Activated CD4-positive, alpha-beta memory T cell treated with anti-CD3 and anti-CD28 coated beads, Interleukin-2, amount 10 ng/mL, durations not matched to agents 7 days and 5 days (primary cell): ENCODE measurements at regions not wholly inside any gene's neighbourhood (a gene's known extent, or its start where the extent isn't known, plus 50 kb on each side); places are given as distances from the start of the nearest gene placed in this dataset.

Experiments used
- CTCF ChIA-PET: fragments of 350-600 bp; sonication (Branson Sonifier 250); formaldehyde crosslinking; loops from one replicate; lab custom pipeline; 2021; ENCODE audit warnings: antibody characterized with exemption, inconsistent platforms; lab: Charles Lee
- POLR2A ChIA-PET: fragments of 350-600 bp; sonication (Branson Sonifier 250); formaldehyde crosslinking; loops from one replicate; lab custom pipeline; 2021; ENCODE audit warnings: antibody characterized with exemption; lab: Charles Lee
- DNase-seq: peaks from one replicate; pipeline ENCODE4 v3.0.0-alpha.2; 2020
- H3K27ac Mint-ChIP-seq: one replicate; pipeline ENCODE4 v1.8.0; 2021; ENCODE audit warnings: mild to moderate bottlenecking, mixed read lengths
- H3K27me3 Mint-ChIP-seq: one replicate; pipeline ENCODE4 v1.8.0; 2021; ENCODE audit warnings: mixed read lengths
- H3K36me3 Mint-ChIP-seq: one replicate; pipeline ENCODE4 v1.8.0; 2021; ENCODE audit warnings: low read depth, mixed read lengths
- H3K4me1 Mint-ChIP-seq: one replicate; pipeline ENCODE4 v1.8.0; 2021; ENCODE audit warnings: mixed read lengths
- H3K4me3 Mint-ChIP-seq: one replicate; pipeline ENCODE4 v1.8.0; 2021; ENCODE audit warnings: mild to moderate bottlenecking, mixed read lengths
- H3K9me3 Mint-ChIP-seq: one replicate; pipeline ENCODE4 v1.8.0; 2021; ENCODE audit warnings: mixed read lengths

DNA sequence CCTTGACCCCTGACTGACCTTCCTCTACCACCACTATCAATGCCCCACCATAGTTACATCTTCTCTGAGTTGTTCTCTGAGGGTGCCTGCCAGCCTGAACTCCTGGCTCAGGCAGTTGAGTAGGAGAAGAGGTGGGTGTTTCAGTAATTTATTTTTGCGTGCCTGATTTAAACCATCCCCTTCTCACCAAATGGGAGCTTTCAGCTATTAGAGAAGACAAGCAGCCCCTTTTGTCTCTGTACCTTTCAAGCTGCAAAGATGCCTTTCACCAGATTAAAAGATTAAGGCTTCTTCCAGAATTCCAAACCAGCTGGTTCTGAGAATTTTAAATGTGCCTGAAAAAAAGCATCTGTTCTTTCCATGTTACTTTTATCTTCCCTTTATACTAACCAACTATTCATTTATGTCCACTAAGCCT is 223.8 kb downstream of the FAM76B start:
- no peak overlapping the region for H3K27ac Mint-ChIP-seq
- ChIA-PET POLR2A (no interaction called here), CTCF (no interaction called here)
- H3K4me3 Mint-ChIP-seq, result no peak overlapping the region
- no peak for DNase-seq
- H3K4me1 Mint-ChIP-seq, result peaks cover 5% of the 10 kb centered on the region
- H3K9me3 Mint-ChIP-seq, result peaks cover 11% of the 10 kb centered on the region
- no peaks in the 10 kb centered on the region for H3K27me3 Mint-ChIP-seq
- no peaks in the 10 kb centered on the region for H3K36me3 Mint-ChIP-seq

DNA sequence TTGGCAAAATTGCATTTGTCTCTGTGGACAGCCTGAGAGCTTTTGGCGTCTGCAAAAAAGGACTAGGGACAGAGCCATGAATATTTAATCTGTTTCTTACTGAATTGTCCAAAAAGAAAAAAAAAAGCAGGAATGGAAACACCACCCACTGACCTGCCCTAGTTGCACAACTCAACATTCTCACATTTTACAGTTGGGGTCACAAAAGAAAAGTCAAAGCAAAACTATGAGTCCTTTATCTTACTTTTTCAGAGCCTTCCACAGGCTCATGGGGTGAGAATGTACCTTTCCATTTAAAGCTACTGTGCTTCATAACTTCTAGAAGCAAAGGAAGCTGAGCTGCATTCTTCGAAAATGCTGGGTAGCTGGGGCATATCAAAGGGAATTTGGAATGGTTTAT is 225.7 kb downstream of the FAM76B start:
- no peaks in the 10 kb centered on the region for H3K27me3 Mint-ChIP-seq
- H3K4me1 Mint-ChIP-seq, result peaks cover 5% of the 10 kb centered on the region
- H3K27ac Mint-ChIP-seq, result no peak overlapping the region
- no peak for DNase-seq
- ChIA-PET CTCF (no interaction called here), POLR2A (no interaction called here)
- H3K9me3 Mint-ChIP-seq, result peaks cover 3% of the 10 kb centered on the region
- no peak overlapping the region for H3K4me3 Mint-ChIP-seq
- no peaks in the 10 kb centered on the region for H3K36me3 Mint-ChIP-seq

DNA sequence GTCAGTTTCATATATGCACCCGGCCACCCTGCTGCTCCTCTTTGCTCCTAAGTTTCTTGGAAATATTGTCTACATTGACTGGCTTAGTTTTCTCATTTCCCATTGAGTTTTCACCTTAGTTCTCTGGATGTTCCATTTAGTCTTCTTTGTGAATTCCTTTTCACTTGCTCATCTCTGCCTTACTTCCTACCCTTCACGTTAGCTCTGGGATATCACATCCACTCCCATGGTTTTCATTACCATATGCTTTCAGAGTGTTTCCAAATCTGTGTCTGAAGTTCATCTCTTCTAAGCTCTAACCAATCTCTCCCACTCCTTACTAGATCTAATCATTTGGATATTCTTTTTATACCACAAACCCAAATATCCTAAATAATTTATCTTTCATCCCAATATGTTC is 226.4 kb downstream of the FAM76B start:
- no peaks in the 10 kb centered on the region for H3K36me3 Mint-ChIP-seq
- ChIA-PET CTCF (interaction anchor here (1.6 kb wide), 1 partner anchor 17 kb away, joined by 5 read pairs; no protein-coding TSS in a partner anchor), POLR2A (no interaction called here)

DNA sequence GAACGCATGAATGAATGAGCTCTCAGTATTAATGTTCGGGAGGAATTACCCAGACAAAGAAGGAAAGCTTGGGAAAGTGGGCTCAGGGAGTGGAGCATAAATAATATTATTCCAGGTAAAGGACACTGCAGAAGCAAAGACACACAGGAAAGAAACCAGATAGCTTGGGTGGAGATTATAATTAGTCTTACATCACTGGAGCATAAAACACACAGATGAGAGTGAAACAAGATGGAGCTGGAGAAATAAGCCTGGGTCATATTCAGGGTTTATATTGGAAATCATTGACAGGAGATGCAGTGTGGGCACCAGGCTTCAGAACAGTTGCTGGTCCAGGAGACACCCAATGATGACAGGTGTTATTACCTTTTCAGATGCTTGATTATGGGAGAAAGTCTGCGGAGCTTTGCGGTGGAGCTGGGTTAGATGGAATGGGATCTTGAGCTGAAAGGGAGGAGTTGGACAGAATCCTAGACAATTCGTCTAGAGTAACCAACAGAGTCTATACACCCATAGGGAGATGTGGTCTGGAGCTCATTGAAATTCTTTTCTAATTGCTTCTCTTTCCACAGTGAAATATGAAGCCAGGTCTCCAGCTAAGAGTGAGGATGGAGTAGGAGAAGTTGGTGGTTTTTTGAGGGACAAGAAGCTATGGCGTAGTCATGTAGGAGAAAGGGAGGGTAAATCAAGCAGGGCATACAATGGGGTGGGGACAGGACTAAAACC is 227.2 kb downstream of the FAM76B start:
- ChIA-PET POLR2A (no interaction called here), CTCF (interaction anchor here (1.6 kb wide), 1 partner anchor 16 kb away, joined by 5 read pairs; no protein-coding TSS in a partner anchor)
- H3K4me1 Mint-ChIP-seq, result peaks cover 6% of the 10 kb centered on the region

More for the DNA sequence above, 226.4 kb downstream of the FAM76B start:
- no peaks in the 10 kb centered on the region for H3K27me3 Mint-ChIP-seq
- peaks cover under 1% of the 10 kb centered on the region for H3K9me3 Mint-ChIP-seq
- H3K27ac Mint-ChIP-seq, result no peak overlapping the region
- no peak overlapping the region for H3K4me3 Mint-ChIP-seq
- H3K4me1 Mint-ChIP-seq, result peaks cover 5% of the 10 kb centered on the region
- no peak for DNase-seq

DNA sequence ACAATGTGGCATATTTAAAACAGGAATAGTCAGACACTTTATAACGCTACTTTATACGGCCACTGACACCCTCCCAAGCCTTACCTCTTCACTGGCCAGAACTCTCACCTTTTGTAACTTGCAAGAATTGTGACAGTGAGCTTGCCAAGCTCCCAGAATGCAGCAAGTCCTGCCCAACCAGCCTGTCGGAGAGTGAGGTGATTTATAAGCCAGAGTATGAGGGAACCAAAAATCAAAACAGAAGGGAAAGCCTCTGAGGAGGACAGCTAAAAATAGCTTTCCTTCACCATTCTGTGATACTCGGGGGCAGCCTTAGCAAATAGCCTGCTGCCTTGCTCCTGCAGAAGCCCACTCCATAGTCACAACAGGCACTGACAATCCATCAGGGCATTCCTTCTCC is 229.7 kb downstream of the FAM76B start:
- H3K27me3 Mint-ChIP-seq, result no peaks in the 10 kb centered on the region
- H3K4me3 Mint-ChIP-seq, result no peak overlapping the region
- peaks cover 2% of the 10 kb centered on the region for H3K36me3 Mint-ChIP-seq
- no peaks in the 10 kb centered on the region for H3K9me3 Mint-ChIP-seq
- ChIA-PET CTCF (no interaction called here), POLR2A (no interaction called here)
- peaks cover 26% of the 10 kb centered on the region for H3K4me1 Mint-ChIP-seq
- DNase-seq, result no peak
- H3K27ac Mint-ChIP-seq, result no peak overlapping the region

More for the DNA sequence above, 227.2 kb downstream of the FAM76B start:
- Mint-ChIP-seq H3K9me3 (no peaks in the 10 kb centered on the region), H3K27me3 (no peaks in the 10 kb centered on the region), H3K27ac (no peak overlapping the region), H3K36me3 (no peaks in the 10 kb centered on the region), H3K4me3 (no peak overlapping the region)
- DNase-seq, result no peak

DNA sequence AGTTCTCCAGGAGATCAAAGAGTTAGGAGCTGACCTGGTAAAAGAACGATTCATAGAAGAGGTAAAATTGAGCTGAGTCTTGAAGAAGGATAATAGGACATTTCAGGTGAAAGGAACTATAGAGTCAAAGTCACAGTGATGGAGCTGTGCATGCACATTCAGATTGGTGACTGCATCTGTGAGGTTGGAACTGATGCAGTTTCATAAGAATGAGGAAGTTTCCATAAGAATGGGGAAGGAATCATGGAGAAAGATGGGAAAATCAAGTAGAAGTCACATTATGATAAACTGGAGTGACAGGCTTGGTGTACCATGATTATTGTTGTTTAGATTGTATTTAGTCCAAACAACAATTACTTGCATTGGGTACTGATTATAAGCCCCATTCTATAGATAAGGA is 232.2 kb downstream of the FAM76B start:
- ChIA-PET CTCF (no interaction called here), POLR2A (interaction anchor here (0.6 kb wide), 1 partner anchor 109 kb away, joined by 3 read pairs; no protein-coding TSS in a partner anchor)
- no peak overlapping the region for H3K27ac Mint-ChIP-seq
- no peak for DNase-seq
- H3K4me1 Mint-ChIP-seq, result peaks cover 21% of the 10 kb centered on the region
- peaks cover 4% of the 10 kb centered on the region for H3K27me3 Mint-ChIP-seq
- H3K4me3 Mint-ChIP-seq, result no peak overlapping the region
- no peaks in the 10 kb centered on the region for H3K9me3 Mint-ChIP-seq
- peaks cover 2% of the 10 kb centered on the region for H3K36me3 Mint-ChIP-seq

DNA sequence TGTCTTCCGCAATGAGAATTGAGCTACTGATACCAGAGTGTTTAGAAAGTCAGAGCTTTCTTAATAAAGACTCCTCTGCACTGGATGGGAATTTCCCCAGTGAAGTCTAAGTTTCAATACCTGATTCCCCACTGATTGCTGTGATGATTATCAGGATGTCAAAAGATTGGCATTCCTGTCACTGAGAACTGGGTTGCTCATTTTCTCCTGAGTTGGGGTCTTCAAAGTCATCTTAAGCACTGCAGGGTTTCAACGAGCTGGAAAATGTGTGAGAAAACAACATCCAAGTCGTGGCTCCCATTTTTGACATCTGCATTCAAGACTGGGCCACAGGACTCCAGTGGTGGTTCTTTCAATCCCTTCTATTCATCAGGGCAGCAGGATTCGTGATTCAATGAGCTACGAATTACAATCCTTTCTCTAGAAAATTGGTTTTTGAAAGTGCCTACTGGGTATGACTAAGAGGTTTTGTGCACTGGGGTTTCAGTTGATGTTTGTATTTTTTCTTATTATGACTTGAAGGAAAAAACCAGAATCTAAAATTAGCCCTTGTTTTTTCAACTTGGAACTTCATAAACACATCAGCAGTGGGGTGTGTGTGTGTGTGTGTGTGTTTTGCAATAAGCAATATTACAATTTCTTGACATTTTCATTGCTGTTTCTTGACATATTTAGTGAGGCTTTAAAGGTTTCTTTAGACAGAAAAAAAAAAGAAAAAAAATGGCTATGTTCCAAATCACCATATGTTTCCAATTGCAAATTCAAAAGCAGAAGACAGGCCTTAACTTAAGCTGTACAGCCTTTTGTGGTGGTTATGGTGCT is 233.0 kb downstream of the FAM76B start:
- ChIA-PET CTCF (interaction anchor here (0.9 kb wide), 1 partner anchor 149 kb away, joined by 3 read pairs; no protein-coding TSS in a partner anchor), POLR2A (interaction anchor here (0.6 kb wide), 1 partner anchor 110 kb away, joined by 3 read pairs; no protein-coding TSS in a partner anchor)
- H3K4me3 Mint-ChIP-seq, result no peak overlapping the region
- peaks cover 4% of the 10 kb centered on the region for H3K27me3 Mint-ChIP-seq
- peaks cover 21% of the 10 kb centered on the region for H3K4me1 Mint-ChIP-seq
- no peak for DNase-seq
- peaks cover 2% of the 10 kb centered on the region for H3K36me3 Mint-ChIP-seq
- peak overlapping the region; percentile 9 for H3K27ac Mint-ChIP-seq
- no peaks in the 10 kb centered on the region for H3K9me3 Mint-ChIP-seq

DNA sequence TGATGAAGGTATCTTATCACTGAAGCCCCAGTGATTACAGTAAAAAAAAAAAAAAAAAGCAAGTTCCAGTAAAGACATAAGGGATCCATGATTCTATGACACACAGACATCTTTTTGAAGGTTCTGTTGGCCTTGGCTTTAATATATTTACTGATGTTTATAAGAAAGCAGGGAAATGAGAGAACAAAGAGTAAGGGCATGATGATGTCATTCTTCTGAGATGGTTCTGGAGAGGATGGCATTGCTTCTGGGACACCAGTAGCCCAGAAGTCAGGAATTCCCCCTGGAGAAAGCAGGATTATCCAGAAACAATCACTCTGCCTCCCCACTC is 233.6 kb downstream of the FAM76B start:
- no peak overlapping the region for H3K4me3 Mint-ChIP-seq
- ChIA-PET POLR2A (no interaction called here), CTCF (interaction anchor here (0.9 kb wide), 1 partner anchor 149 kb away, joined by 3 read pairs; no protein-coding TSS in a partner anchor)
- H3K36me3 Mint-ChIP-seq, result peaks cover 2% of the 10 kb centered on the region
- H3K27ac Mint-ChIP-seq, result no peak overlapping the region
- peaks cover 4% of the 10 kb centered on the region for H3K27me3 Mint-ChIP-seq
- H3K9me3 Mint-ChIP-seq, result no peaks in the 10 kb centered on the region
- H3K4me1 Mint-ChIP-seq, result peaks cover 21% of the 10 kb centered on the region
- no peak for DNase-seq

DNA sequence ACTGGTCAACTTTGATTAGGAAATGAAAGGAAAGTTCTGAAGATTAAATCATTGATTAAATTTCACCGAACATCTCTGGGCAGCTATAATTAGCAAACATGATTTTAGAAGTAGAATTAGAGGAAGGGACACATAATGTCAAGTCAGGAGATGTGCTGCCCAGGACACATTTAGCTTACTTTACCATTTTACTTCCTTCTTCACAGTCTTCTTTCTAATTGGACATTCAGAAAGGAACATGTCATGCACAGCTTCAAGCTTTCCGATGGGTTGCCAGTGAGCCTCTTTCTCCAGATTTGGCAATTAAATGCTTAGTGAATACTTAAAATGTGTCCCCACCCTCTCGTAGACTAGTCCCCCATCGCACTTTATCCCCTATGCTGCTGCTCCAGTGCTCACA is 234.7 kb downstream of the FAM76B start:
- Mint-ChIP-seq H3K27ac (no peak overlapping the region), H3K27me3 (peaks cover 4% of the 10 kb centered on the region), H3K9me3 (no peaks in the 10 kb centered on the region), H3K36me3 (peaks cover 2% of the 10 kb centered on the region), H3K4me1 (peaks cover 21% of the 10 kb centered on the region), H3K4me3 (no peak overlapping the region)
- POLR2A ChIA-PET, result no interaction called here
- DNase-seq, result no peak
- CTCF ChIA-PET, result no interaction called here

DNA sequence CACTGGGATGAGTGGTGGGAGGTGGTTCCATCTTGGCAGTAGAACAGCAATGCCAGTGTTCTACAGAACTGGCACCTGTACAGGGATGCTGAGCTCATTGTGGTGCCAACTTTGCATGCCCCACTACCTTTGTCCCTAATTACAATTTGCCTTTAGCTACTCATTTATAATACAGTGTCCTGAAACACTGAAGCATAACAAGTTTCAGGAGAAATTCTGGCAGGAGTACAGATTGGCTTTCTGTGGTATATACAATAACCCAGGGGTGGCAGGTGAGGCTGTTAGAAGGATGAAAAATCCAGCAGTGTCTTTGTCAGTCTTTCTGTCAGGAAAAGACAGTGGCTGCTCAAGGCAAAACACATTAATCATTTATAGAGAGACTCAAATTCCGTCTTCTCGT is 240.3 kb downstream of the FAM76B start:
- Mint-ChIP-seq H3K4me3 (no peak overlapping the region), H3K36me3 (no peaks in the 10 kb centered on the region)
- POLR2A ChIA-PET, result no interaction called here

DNA sequence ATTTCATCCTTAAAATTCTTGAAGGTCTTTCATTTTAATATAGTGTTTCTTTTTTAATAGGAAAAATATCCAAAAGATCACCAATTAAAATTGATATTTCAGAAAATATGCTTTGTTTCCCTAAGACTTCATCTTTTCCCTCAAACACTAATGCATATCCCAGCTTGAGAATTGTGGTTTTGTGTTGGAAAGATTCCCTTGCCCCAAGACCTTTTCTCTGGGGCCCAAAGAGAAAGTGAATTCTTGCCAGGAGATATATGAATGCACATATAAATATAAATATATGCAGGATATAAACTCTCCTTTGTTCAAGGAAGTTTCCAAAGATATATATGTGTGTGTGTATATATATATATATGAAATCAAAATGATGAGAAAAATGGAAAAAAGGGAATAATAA is 241.2 kb downstream of the FAM76B start:
- no peaks in the 10 kb centered on the region for H3K9me3 Mint-ChIP-seq
- ChIA-PET CTCF (no interaction called here), POLR2A (no interaction called here)
- no peak overlapping the region for H3K27ac Mint-ChIP-seq
- no peak overlapping the region for H3K4me3 Mint-ChIP-seq
- peaks cover 2% of the 10 kb centered on the region for H3K4me1 Mint-ChIP-seq
- no peaks in the 10 kb centered on the region for H3K27me3 Mint-ChIP-seq
- no peaks in the 10 kb centered on the region for H3K36me3 Mint-ChIP-seq
- DNase-seq, result no peak

More for the DNA sequence above, 240.3 kb downstream of the FAM76B start:
- Mint-ChIP-seq H3K27ac (no peak overlapping the region), H3K27me3 (peaks cover 4% of the 10 kb centered on the region), H3K9me3 (no peaks in the 10 kb centered on the region), H3K4me1 (peaks cover under 1% of the 10 kb centered on the region)
- no peak for DNase-seq
- CTCF ChIA-PET, result no interaction called here

DNA sequence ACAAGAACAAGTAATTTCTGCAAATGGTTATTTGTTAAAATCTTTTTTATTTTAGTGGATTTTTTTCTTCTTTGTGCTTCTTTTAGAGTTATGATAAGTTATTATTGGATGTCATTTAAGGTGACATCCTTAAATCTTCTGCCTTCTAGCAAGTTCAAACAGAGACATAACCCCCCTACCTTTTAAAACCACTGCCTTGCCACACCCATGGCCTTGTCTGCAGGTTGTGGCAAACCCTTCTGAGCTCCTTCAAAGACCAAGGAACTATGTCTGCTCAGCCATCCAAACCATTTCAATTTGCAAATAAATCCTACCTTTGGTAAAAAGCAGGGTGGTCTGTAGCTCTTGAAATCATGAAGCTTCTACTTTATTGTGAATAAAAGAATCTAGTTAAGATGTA is 241.6 kb downstream of the FAM76B start:
- POLR2A ChIA-PET, result no interaction called here
- Mint-ChIP-seq H3K27me3 (no peaks in the 10 kb centered on the region), H3K9me3 (no peaks in the 10 kb centered on the region), H3K27ac (no peak overlapping the region), H3K4me1 (peaks cover 2% of the 10 kb centered on the region), H3K4me3 (no peak overlapping the region), H3K36me3 (no peaks in the 10 kb centered on the region)
- no peak for DNase-seq
- CTCF ChIA-PET, result no interaction called here

DNA sequence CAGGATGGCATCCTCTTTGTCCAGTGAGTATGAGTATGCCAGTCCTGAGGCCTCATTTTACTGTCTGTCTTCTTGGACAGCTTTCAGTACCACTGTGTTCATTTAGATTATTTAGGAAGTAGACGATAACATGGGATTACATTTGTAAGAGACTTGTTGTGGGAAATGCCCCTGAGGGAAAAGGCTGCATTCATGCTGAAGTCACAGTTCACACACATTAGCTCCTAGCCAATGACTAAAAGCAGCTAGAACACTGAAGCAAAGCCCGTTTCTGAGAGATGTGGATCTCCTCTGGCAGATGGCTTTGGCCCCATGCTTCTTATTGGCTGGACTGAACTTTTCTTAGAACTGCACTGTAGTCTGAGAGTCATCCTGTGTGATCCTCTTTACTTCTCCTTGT is 242.4 kb downstream of the FAM76B start:
- ChIA-PET POLR2A (no interaction called here), CTCF (interaction anchor here (1.8 kb wide), 1 partner anchor 15 kb away, joined by 5 read pairs; no protein-coding TSS in a partner anchor)
- no peaks in the 10 kb centered on the region for H3K27me3 Mint-ChIP-seq
- H3K4me1 Mint-ChIP-seq, result peaks cover 2% of the 10 kb centered on the region
- no peak overlapping the region for H3K4me3 Mint-ChIP-seq
- H3K27ac Mint-ChIP-seq, result no peak overlapping the region
- DNase-seq, result no peak
- no peaks in the 10 kb centered on the region for H3K36me3 Mint-ChIP-seq
- H3K9me3 Mint-ChIP-seq, result no peaks in the 10 kb centered on the region
